Left cardiac atrium (tissue), 4 donors: ENCODE measurements at regions not wholly inside any gene's neighbourhood (a gene's known extent, or its start where the extent isn't known, plus 50 kb on each side); places are given as distances from the start of the nearest gene placed in this dataset.
A peak's percentile ranks its signal among the peaks of the same experiment; 100 is the strongest.

ENCODE experiments used
- ATAC-seq, 2 donors: fragments of 200-7000 bp; cut with Tn5 transposase; one replicate each; pipeline ENCODE4 v1.9.1; 2020; ENCODE audit warnings: mild to moderate bottlenecking in 2 of 2, moderate library complexity in 2 of 2
- DNase-seq: peaks from one replicate; pipeline ENCODE4 v3.0.0-alpha.2; 2020
- intact Hi-C, 2 donors: fragments of 100-400 bp; cut with DNase I; formaldehyde crosslinking; loops; one replicate each; pipeline versions ENCODE4 v1.14.1 to v1.15.1; 2022 to 2023
- donor health status: DM: no; HTN: yes; CAD: no.
- donor health status: DM: no; HTN: yes; CAD: no; lungs with severe emphysema.
- donor health status: DM: yes; HTN: yes; CAD: no.
- donor health status: Dilated cardiomyopathy.

DNA sequence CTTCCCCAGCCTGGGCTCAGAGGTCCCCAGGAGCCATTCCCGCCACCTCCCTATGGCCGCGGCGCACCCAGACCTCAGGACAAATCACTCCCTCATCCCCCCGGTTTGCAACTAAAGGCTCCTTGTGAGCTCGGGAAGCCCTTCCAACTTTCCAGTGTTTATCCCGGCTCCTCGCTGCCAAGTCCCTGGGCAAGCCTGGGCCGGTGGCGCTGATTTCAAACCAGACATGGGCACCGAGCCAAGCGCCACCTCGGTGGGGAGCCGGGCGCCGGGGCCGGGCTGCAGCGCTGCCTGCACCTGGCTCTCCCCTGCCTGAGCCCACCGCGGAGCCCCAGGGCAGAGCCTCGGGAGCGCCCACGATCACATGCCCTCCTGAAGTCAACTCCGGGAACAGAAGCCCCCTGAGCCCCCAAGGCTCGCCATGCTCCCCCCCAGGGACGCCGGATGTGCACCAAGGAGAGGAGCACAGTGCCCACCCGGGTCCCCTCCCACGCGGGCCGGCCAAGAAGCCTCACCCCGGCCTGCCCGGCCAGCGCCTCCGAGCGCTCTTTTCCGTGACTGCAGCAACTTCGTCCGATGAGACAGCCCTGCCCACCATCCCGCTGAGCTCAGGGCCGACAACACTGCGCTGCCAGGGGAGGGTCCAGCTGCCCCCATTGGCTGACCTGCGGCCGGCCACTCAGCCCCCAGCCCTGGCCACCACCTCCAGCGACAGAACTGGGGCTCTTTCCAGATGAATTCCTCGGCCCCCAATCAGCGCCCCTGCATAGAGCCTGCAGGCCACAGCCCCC is 50.0 kb downstream of the NCOR2 start:
- ATAC-seq = peak; percentile 3 to 34
- peak; percentile 82 for DNase-seq
- intact Hi-C loops = loop anchor here (5.0 to 10.0 kb wide), 2 partner anchors 47 to 250 kb away; partner anchors contain the start of gene NCOR2 (in 1 of the 2)

DNA sequence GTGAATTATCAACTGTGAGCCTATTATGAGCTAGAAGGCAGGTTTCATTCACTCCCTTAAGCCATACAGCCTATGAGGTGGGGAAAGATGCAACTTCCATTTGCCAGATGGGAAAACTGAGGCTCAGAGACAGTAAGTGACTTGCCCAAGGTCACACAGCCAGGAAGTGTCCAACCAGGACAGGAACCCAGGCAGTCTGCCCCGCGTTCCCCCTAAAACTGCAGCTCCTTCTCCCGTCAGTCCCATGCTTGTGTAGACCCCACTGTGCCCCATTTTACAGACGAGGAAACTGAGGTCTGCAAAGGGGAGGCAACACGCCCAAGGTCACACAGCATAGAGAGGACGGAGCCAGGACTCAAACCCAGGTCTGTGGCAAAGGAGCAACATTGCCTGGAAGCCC is 50.6 kb downstream of the NCOR2 start:
- ATAC-seq (no peak), DNase-seq (no peak)
- intact Hi-C loops = loop anchor here (5.0 to 10.0 kb wide), 2 partner anchors 48 to 250 kb away; partner anchors contain the start of gene NCOR2 (in 1 of the 2)

DNA sequence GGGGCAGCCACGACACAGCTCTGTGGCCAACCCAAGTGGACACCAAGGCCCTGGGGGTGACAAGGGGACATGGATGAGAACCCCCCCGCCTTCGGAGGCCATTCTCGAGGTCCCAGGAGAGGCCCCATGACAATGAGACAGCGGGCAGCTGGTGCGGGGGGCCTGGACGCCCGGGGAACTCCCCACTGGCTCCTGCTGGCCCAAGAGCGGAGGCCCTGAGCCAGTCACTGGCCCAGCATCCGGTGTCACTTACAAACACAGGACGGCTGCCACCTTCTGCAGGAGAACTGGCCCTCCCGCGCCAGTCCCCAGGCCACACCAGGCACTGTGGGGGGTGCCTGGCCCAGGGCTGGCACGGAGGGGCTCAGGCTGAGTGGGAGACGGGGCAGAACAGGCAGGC is 51.4 kb downstream of the NCOR2 start:
- no peak for ATAC-seq
- intact Hi-C loops = loop anchor here (5.0 to 10.0 kb wide), 2 partner anchors 49 to 251 kb away; partner anchors contain the start of gene NCOR2 (in 1 of the 2)
- no peak for DNase-seq

DNA sequence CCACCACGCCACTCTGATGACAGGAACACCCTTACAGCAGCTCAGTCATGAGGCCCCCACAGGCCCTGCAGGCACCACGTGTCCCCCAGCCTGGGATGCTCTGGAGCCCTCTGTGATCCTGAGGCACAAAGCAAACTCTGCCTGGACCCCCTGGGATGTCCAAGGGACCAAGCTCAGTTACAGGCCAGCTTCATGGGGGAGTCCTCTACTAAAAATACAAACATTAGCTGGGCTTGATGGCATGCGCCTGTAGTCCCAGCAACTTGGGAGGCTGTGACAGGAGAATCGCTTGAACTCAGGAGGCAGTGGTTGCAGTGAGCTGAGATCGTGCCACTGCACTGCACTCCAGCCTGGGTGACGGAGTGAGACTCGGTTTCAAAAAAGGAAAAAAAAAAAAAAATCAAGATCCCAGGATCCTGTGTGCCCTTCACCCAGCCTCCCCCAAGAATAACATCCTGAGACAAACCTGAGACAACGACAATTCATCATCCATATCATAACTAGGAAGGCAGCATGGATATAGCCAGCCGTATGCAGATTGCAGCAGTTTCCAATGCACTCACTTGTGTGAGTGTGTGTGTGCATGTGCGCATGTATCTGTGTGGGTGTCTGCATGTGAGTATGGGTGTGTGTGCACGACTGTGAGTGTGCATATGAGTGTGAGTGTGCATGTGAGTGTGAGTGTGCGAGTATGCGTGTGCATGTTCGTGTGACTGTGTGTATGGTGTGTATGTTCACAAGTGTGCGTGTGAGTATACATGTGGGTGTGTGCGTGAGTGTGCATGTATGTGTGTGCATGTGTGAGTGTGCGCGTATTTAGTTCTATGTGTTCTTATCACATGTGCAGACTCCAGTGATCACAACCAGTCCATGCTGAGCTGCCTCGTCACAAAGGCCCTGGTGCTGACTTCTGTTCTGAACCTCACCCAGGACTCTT is 52.1 kb downstream of the NCOR2 start:
- intact Hi-C loops = loop anchor here (5.0 to 10.0 kb wide), 2 partner anchors 50 to 252 kb away; partner anchors contain the start of gene NCOR2 (in 1 of the 2)
- DNase-seq (no peak), ATAC-seq (no peak)

DNA sequence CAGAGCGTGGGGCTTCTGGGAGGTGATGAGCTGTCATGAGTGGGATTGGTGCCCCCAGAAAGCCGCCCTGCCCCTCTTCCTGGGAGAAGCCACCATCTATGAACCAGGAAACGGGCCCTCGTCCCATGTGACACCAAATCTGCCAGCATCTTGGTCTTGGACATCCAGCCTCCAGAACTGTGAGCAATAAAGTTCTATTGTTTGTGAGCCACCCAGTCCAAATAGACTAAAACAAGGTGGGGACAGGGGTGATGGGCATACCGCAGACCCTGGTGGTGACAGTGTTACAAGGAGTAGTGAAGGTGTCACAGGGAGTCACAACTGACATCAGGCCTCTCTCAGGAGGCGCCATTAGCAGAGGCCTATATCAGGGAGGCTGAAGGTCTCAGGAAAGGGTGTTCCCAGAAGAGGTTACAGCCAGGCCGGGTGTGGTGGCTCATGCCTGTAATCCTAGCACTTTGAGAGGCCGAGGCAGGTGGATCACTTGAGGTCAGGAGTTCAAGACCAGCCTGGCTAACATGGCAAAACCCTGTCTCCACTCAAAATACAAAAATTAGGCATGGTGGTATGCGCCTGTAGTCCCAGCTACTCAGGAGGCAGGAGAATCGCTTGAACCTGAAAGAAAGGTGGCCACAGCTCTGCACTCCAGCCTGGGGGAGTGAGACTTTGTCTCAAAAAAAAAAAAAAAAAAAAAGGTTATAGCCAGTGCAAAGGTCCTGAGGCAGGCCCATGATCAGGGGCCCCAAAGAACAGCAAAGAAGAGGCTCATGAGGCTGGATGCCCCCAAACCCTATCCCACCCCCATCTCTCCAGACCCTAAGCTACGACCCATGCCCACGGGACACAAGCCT is 53.0 kb downstream of the NCOR2 start:
- no peak for ATAC-seq
- intact Hi-C loops = loop anchor here in 1 of 2 donors (10.0 kb wide), 1 partner anchor 50 kb away; the partner anchor contains the start of gene NCOR2
- DNase-seq = no peak

DNA sequence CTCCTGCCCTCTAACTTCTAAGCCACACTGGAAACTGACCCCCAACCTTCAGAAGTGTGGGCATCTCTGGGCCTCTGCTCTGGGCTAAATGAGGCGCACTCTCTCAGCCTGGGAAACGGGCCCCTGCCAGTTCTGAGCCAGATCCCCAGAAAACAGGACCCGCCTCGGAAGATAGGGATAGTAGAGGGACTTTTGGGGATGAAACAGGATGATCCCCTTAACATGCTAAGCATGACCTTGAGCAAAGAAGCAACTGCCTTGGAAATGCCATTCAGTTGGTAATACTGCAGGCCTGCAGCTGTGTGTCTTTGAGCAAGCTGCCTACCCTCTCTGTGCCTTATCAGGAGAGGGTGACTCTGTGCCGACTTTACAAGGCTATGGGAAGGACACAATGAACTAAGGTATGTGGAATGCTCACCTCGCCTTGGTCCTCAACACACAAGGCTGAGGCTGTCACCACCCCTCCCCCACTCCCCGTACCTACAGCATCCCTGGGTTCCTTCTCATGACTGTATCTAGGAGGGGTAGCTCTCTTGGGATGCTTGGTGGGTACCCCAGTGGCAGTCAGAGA is 54.0 kb downstream of the NCOR2 start:
- intact Hi-C loops = loop anchor here in 1 of 2 donors (10.0 kb wide), 1 partner anchor 51 kb away; the partner anchor contains the start of gene NCOR2
- ATAC-seq (no peak), DNase-seq (no peak)

DNA sequence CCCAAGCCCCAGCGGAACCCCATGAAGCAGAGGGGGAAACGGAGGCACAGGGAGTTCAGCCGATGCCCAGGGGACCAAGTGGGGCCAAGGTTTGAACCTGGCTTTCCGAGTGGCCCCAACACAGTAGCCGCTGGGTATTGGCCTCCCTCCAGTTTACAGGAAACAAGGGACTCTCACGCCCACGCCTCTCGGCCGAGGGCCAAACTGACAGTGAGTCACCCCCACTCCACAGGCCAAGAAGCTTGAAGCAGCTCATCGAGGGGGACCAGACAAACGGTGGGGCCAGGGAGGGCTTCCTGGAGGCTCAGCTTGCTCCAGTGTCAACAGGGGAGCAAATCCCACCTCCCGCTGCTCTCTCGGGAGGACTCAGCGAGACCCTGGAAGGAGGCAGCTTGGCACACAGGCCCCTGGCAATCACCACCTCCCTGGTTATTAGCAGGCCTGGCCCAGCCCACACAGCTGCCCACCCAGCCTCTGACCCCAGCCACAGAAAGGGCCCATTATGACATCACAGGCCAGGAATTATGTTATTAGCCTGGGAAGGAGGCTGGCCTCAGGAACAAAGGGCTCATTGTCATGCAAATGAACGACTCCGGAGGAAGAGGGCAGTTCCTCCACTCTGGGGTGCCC is 54.6 kb downstream of the NCOR2 start:
- ATAC-seq (peak; percentile 9 to 58), DNase-seq (peak; percentile 96)
- intact Hi-C loops = loop anchor here in 1 of 2 donors (10.0 kb wide), 1 partner anchor 52 kb away; the partner anchor contains the start of gene NCOR2

DNA sequence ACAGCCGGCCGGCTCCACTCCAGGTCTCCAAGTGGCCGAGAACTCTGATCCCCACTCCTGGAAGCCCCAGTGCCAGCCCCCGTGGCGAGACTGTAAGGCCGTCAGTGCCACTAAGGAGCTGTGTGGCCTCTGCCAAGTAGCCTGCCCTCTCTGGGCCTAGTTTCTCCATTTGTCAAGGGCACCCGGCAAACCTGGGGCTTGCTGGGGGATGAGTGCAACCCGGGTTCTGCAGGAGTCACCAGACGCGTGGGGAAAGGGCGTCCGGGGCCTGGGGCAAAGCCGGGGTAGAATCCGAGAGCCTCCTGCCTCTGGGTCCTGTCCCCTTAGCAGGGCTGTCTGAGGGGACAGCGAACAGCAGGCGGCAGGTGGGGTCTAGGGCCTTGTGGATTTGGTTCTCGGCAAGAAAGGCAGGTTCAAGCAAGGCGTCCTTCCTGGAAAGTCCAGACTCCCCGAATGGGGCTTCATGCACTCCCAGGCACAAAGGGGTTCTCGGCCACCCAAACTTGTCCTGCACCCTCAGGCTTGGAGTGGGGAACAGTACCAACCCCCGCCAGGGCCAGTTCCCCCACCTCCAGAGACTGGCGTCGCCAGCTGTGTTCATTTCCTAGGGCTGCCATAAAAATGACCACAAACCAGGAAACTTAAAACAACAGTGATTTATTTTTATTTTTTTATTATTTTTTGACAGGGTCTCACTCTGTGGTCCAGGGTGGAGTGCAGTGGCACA is 56.0 kb downstream of the NCOR2 start:
- DNase-seq (no peak), ATAC-seq (no peak)
- intact Hi-C loops = loop anchor here in 1 of 2 donors (10.0 kb wide), 1 partner anchor 53 kb away; the partner anchor contains the start of gene NCOR2

DNA sequence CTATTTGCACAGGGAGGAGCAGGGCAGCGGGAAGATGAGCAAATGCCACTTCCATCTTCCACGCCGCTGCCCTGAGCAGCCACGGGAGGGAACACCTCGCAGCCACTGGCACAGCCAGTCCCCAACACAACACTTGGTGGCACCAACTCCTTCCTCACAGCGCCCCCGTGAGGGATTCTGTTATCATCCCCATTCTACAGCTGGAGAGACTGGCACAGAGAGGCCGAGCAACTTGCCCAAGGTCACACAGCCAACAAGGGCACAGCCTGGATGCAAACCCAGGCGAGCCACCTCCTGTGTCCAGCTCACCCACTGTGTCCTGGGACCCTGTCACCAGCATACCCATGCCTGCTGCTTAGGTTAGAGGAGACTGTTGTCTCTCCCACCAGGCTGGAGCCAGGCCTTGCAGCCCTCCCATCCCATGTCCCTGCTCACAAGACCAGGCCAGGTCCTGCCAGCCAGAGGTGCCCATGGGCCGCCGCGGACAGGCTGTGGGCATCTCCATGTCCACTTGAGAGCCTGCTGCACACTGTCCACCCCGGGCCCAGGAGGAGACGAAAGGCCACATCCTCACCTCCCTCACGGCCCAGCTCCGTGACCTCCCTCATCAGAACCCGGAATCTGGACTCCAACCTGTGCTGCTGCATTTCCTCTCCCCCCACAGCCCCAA is 57.0 kb downstream of the NCOR2 start:
- intact Hi-C loops = loop anchor here in 1 of 2 donors (10.0 kb wide), 1 partner anchor 54 kb away; the partner anchor contains the start of gene NCOR2
- DNase-seq (no peak), ATAC-seq (no peak)

DNA sequence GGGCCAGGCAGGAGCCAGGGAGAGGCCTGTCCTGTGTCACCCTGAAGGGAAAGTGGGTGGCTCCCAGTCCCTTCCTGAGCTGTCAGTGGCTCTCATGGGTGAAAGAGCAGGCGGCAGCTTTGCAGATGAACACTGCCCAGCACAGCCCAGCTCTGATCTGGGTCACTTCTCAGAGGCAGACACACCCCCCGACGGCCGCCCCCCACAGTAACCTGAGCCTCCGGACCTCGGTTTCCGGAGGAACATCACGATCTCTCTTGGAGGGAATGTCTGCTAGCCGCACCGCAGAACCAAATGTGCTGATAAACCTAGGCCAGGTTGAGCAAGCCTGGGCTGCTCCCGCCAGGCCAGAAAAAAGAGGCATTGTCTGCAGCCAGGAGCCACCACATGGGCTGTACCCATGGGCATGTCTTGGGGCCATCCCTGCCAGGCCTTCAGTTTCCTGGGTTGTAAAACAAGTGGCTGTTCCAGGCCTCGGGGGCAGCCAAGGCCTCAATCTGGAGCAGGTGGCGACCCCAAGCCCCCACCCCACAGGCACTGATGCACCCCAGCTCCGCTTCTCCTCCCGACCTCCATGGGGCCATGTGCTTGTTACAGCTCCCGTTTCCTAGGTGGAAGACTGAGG is 57.6 kb downstream of the NCOR2 start:
- DNase-seq (peak; percentile 80), ATAC-seq (peak; percentile 11 to 21)
- intact Hi-C loops = loop anchor here (10.0 kb wide), 3 partner anchors 55 to 125 kb away; partner anchors contain the start of gene NCOR2 (in 1 of the 2)

DNA sequence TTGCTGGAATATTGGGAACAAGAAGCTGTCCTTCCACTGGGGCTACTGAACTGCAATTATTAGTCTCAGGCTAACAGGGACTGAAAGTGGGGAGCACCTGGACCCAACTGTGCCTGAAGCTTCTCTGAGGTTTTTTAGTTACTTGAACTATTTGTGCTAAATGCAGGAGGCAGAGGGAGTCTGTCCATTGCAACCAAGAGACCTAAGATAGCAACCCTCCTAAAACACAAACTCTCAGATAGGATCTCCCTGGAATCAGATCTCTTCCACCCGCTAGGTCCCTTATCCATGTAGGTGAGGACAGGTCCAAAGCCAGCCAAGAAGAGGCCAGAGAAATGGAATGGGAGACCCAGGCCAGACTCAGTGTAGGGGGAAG is 58.1 kb downstream of the NCOR2 start:
- DNase-seq (no peak), ATAC-seq (no peak)
- intact Hi-C loops = loop anchor here in 1 of 2 donors (10.0 kb wide), 2 partner anchors 54 to 124 kb away; no protein-coding TSS in a partner anchor

DNA sequence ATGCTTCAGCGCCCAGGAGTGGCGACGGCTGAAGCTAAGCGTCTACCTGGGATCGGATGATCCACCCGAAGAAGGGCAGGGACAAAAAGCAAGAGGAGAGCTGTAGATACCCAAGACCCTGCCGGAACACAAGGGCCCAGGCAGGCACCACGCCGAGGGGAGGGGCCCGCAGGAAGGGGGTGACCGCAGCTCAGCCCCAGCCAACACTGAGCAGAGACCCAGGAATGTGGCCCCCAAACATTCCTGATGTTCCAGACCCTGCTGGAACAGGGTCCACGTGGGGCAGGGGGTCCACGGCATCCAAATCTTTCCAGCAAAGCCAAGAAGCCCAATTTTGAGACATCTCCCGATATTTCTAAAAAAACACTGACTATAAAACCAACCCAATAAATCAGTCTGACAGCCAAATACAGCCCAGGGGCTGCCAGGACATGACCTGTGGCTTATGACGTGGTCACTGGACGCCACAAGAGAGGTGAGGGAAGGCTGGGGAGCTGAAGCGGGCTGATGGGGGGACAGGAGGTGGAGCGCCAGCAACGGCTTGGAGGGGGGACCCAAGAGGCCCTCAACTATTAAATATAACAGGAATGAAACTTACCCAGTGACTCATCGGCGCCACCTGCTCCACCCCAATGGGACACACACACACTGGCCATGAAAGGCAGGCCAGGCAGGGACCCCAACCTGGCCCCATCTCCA is 58.9 kb downstream of the NCOR2 start:
- intact Hi-C loops = loop anchor here in 1 of 2 donors (10.0 kb wide), 2 partner anchors 54 to 124 kb away; no protein-coding TSS in a partner anchor
- ATAC-seq = no peak
- no peak for DNase-seq

DNA sequence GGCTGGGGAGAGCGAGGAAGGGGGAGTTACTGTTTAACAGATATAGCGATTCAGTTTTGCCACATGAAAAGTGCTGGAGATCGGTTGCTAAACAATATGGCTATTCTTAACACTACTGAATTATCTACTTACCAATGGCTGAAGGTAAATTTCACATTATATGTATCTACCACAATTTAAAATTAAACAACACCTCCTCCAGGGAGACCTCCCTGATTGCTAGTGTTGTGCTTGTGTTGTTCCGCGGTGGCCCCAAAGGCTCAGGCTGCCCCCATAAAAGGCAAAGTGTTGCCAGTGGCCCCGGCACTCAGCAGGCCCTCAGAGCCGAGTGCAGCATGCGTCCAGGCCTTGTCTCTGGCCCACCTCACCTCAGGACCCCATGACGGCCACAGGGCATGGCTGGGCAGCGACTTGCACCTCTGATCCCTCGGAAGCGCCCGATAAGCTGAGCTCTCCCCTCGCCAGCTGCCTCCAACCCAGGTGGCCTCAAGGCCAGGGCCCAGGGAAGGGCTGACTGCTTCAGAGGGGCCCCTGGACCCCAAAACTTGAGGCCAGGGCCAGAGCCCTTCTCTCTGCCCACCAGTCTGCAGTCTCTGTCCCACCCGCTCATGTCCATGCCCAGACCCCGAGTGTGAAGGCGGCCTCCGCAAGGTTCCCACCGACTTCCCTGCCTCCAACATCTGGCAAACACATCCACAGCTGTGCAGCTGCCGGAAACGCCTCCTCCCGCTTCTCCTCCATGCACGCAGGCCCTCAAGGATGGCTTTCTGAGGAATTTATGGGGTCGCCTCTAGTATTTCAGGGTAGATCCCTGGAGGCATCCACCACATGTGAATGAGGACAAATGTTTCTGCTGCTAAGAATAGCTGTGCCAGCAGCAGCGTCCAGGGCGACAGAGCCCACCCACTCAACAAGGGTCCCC is 60.0 kb downstream of the NCOR2 start:
- intact Hi-C loops = loop anchor here in 1 of 2 donors (10.0 kb wide), 2 partner anchors 53 to 123 kb away; no protein-coding TSS in a partner anchor
- DNase-seq (peak; percentile 66), ATAC-seq (peak; percentile 15 to 16)

DNA sequence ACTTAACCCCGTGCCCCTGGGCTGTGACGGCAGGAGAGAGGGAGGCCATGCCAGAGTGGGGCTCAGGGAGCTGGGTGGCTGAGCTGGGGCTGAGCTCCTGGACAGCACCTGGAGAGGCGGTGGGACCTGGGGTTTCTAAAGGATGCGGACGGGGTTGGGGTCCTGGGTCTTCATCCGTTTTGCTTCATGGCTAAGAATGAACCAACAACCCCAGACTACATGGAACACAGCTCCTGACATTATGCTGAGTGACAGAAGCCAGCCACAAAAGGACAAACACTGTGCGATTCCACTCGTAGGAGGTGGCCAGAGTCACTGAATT is 60.6 kb downstream of the NCOR2 start:
- no peak for ATAC-seq
- DNase-seq = no peak
- intact Hi-C loops = loop anchor here in 1 of 2 donors (10.0 kb wide), 2 partner anchors 52 to 122 kb away; no protein-coding TSS in a partner anchor
